ENCODE measurements at regions not wholly inside any gene's neighbourhood (a gene's known extent, or its start where the extent isn't known, plus 50 kb on each side); places are given as distances from the start of the nearest gene placed in this dataset.

GRCh38 chr9:135218331-135219225, 131.1 kb downstream of the OLFM1 start:
- DNase-seq (ENCODE audit: low read depth in 4 of 4, low spot score in 3 of 4), result no peak

- no peak for DNase-seq (ENCODE audit: low read depth in 4 of 4, low spot score in 3 of 4)
Observed at GRCh38 chr9:135219676-135220600, 132.5 kb downstream of the OLFM1 start.

DNA sequence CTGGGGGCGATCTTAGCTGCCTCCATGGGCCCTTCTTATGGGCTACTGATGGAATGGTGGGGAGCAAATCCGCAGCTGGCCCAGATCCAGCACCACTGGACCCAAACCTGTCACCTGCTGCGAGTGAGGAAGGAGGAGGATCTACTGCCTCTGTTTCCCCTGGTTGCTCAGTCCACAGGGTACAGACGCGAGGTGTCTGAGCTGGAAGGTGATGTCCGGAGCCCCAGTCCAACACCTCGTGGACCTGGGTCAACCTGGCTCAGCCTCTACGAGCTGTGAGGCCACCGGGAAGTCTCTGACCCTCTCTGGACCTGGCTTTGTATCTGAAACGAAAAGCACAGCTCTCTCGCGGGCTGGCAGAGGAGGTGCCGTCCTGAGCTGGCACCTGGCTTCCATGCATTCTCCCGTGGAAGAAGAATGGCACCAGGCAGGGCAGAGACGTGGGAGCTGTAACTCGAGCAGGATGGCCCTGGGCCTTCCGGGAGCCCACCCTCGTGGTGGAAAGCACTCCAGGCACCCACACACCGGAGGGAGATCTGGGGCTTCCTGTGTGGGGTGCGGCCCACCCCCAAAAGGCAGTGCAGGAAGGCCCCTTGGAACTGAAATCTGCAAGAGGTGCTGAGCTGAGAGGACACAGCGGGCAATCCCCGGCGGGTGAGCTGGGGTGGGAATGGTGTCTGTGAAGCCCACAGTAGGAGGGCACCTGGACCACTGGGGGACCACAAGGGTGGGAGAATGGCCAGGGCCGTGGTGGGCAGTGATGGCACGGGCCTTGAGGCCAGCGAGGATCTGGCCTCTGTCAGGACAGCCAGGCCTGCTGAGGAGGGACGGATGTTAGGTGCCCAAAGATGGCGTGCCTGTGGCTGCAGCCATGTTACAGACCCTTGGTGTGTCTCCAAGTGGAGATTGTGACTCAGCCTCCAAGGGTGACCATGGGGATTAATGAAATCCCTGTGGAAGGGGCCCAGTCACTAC, 133.4 kb downstream of the OLFM1 start:
- no peak for DNase-seq (ENCODE audit: low read depth in 4 of 4, low spot score in 3 of 4)

GRCh38 chr9:135221576-135221950, 134.1 kb downstream of the OLFM1 start:
- no peak for DNase-seq (ENCODE audit: low read depth in 4 of 4, low spot score in 3 of 4)

DNA sequence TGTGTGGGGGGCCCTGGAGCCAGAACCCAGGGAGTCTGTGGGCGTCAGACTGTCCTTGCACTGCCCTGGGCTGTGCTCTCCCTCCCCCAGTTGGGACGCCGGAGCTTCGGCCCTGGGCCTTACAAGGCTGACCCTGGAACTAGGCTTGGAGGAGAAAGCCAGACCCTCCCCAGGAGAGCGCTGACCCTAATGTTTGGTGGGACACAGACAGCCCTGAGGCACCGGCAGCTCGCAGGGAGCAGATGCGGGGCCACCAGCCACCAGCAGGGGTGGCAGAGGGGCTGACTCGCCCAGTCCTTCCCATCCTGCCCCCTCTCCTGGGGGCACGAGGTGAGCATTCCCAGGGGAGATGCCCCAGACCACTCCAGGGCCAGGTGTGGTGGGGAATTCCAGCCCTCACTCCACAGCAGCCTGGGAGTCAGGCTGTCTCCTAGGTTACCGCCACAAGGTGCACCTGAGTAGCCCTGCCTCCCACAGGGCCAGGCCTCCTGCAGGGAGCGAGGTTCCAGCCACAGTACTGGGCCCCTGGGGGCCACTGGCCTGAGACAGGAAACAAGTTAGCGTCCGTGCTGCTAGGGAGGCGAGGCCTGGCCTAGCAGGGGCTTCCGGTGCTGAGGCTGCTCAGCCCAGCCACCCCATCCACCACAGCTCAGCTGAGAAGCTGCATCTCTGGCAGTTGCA, 134.6 kb downstream of the OLFM1 start:
- no peak for DNase-seq (ENCODE audit: low read depth in 4 of 4, low spot score in 3 of 4)

DNA sequence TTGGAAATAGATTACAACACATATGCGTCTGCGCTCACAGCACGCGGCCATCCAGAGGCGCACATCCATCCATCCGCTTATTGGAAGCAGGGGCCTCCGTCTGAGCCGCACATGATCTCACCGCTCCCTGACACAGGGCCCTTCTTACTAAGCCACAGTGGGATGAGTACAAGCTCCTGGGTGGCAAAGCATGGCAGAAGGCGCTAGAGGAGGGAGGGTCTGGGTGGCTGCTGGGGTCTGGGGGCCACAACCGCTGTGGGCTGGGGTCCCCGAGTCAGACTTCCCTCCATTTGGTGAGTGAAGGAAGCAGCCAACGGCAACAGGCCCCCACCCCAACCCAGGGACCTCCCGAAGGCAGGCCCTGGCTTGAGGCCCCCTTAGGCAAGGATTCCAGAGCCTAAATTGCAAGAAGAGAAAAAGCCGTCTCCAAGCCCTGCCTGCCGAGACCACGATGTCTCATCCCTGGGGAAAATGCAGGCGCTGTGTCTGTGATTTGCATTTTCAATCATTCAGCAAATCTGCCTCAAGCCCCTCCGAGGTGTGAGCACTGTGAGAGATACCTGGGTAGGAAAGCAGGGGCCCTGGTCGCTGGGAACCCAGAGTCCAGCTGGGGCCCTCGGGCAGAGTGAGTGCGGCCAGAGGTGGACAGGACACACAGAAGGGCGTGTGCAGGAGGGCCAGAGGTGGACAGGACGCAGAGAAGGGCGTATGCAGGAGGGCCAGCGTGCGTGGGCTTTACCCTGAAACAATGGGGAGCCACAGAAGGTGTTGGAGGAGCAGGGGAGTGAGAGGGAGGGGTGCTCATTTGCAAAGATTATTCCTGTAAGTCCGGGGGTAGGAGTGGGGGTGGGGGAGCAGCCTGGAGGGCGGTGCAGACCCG, 135.7 kb downstream of the OLFM1 start:
- DNase-seq (ENCODE audit: low read depth in 4 of 4, low spot score in 3 of 4), result no peak

DNA sequence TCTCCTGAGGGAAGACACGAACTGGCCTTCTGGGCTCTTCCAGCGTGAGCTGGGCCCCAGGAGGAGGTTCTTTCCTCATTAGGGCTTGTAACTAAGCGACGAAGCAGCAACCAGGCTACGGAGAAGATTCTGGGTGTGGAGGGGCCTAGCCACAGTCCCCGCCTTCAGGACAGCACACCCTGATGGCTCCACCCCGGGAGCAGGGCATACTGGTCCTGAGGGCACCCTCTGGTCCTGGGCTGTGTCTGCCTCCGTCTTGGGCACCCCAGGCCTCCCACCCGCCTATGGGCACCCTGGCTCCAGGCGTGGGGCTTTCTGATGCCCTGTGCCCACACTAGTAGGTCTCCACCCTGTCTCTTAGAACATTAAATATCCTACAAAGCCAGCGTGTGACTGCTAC, 136.4 kb downstream of the OLFM1 start:
- DNase-seq (ENCODE audit: low read depth in 4 of 4, low spot score in 3 of 4), result no peak

GRCh38 chr9:135224286-135224877, 136.9 kb downstream of the OLFM1 start:
- no peak for DNase-seq (ENCODE audit: low read depth in 4 of 4, low spot score in 3 of 4)

GRCh38 chr9:135224921-135225541, 137.6 kb downstream of the OLFM1 start:
- DNase-seq (ENCODE audit: low read depth in 4 of 4, low spot score in 3 of 4), result no peak

DNA sequence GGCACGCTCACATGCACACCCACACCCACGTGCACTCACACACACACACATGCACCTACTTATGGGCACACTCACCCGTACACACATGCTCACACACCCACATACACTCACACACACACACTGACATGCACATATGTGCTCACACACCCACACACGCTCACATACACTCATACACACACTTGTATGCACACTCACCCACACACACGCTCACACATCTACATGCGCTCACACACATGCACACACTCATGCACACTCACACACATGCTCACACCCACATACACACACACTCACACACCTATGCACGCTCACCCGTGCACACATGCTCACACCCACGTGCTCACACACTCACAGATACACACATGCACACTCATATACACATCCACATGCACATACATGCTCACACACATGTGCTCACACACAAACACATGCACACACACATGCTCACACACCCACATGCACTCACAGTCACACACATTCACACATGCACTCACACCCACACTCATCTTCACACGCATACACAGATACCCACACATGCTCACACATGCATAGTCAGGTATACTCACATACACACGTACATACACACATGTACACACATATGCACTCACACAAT, 138.3 kb downstream of the OLFM1 start:
- DNase-seq (ENCODE audit: low read depth in 4 of 4, low spot score in 3 of 4), result no peak

- no peak for DNase-seq (ENCODE audit: low read depth in 4 of 4, low spot score in 3 of 4)
Observed at GRCh38 chr9:135226369-135227050, 139.0 kb downstream of the OLFM1 start.

- no peak for DNase-seq (ENCODE audit: low read depth in 4 of 4, low spot score in 3 of 4)
Observed at GRCh38 chr9:135227641-135228251, 140.3 kb downstream of the OLFM1 start.

GRCh38 chr9:135228345-135228982, 141.0 kb downstream of the OLFM1 start:
- no peak for DNase-seq (ENCODE audit: low read depth in 4 of 4, low spot score in 3 of 4)

DNA sequence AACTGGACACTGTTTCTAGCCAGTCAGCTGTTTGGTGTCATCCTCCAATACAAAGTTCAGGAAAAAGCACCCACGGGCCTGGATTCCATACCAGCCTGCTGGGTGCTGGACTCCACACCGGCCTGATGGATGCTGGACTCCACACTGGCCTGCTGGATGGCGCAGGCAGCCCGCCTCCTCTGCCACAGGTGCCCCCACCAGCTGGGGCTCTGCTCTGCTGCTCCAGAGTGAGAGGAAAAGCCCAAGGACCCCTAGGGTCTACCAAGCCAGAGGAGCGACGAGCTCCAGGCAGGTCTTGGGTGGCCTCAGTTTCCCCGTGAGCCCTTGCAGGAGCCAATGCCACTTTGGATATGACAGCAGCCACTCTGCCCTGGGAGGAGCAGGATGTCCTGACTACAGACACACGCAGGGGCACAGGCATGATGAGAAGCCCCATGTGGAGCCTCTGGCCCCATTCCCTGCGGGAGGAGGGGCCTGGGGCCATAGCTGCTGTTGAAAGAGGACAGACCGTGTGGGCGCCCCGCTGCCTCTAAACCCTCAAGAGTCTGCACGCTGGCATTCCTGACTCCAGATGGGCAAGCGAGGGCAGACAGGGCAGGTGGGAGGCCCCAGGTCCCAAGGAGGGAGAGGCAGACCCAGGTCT, 141.6 kb downstream of the OLFM1 start:
- DNase-seq (ENCODE audit: low read depth in 4 of 4, low spot score in 3 of 4), result no peak

DNA sequence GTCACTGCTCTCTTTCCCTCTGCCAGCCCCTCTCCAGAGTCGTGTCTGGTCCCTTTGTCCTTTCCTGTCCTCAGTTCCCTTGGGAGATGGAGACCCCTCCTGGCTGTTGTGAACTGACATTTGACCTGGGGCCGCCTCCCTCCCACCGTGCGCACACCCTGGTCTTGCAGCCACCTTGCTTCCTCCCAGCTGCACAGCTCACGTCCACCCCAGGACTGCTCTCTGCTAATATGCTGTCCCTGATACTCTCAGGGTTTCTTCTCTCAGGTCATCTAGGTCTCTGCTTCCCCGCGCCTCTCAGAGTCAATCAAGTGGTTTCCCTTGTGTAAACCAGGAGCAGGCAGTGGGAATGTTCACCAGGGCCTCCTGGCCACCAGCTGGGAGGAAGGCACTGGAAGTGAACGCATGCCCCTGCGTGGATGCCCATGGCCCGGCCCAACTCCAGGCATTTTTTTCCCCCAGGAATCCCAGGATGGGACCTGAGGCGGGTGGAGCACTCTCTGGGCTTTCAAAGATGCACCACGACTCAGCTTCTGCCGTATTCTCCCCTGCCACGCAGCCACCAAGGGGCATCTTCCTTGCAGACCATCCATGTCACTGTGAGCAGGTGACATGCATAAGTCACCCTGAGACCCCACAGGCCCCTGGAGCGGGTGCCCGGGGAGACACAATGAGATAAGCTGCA, 142.4 kb downstream of the OLFM1 start:
- no peak for DNase-seq (ENCODE audit: low read depth in 4 of 4, low spot score in 3 of 4)
